ENCODE measurements at regions not wholly inside any gene's neighbourhood (a gene's known extent, or its start where the extent isn't known, plus 50 kb on each side); places are given as distances from the start of the nearest gene placed in this dataset.
"Not testable (repeated sequence)": the region's sequence is repeated elsewhere in the genome, so short reads cannot be mapped to it uniquely, and the experiment has no call there.

GRCh38 chr7:73153921-73154585 lies 68.2 kb upstream of the SPDYE9 start:
- TF ChIP-seq CTCF (IDR thresholded peaks at IDR 0.05; ENCODE audit: poor library complexity); EZH2 (IDR thresholded peaks at IDR 0.05; ENCODE audit: borderline replicate concordance); EZH2phosphoT487 (IDR thresholded peaks at IDR 0.05; ENCODE audit: low read depth, severe bottlenecking, unreplicated experiment): not testable (repeated sequence)
